Transverse colon (tissue), 3 donors: ENCODE measurements at regions not wholly inside any gene's neighbourhood (a gene's known extent, or its start where the extent isn't known, plus 50 kb on each side); places are given as distances from the start of the nearest gene placed in this dataset.

Experiments
- CTCF ChIP-seq, 5 experiments: fragments of 200-600 bp in 3 of 5; fragments of 450-650 bp in 2 of 5; sonication (generic) in 3 of 5; IDR thresholded peaks; 1 replicate in 2 of 5; 2 replicates in 3 of 5; pipeline ENCODE4 v1.5.1; 2016 to 2017; ENCODE audit warnings: antibody characterized with exemption in 5 of 5, inconsistent platforms in 3 of 5, mild to moderate bottlenecking in 2 of 5, moderate library complexity in 1 of 5
- EP300 ChIP-seq: sonication (generic); formaldehyde crosslinking; IDR thresholded peaks from one replicate; pipeline ENCODE4 v1.6.1; 2017; ENCODE audit warnings: antibody characterized with exemption, low read depth

- TF ChIP-seq CTCF (IDR thresholded peaks at IDR 0.05) (no peak), EP300 (no peak)
Observed at GRCh38 chrX:147788641-147789350, 122.9 kb upstream of the FMR1 start.
